Large intestine (tissue), 3 donors: ENCODE measurements at regions not wholly inside any gene's neighbourhood (a gene's known extent, or its start where the extent isn't known, plus 50 kb on each side); places are given as distances from the start of the nearest gene placed in this dataset.

Source experiments
- DNase-seq, 2 donors: peaks; one replicate each; pipeline versions ENCODE4 v3.0.0 to v3.0.0-alpha.2; 2013
- H3K27ac ChIP-seq: one replicate; pipeline ENCODE4 v1.5.1; 2013; ENCODE audit warnings: low read length
- H3K27me3 ChIP-seq: 2 replicates; pipeline ENCODE4 v1.6.1; 2013; ENCODE audit warnings: low read length; ENCODE audit not compliant: control insufficient read depth, insufficient read depth
- H3K36me3 ChIP-seq: 2 replicates; pipeline ENCODE4 v1.6.1; 2013; ENCODE audit warnings: low read length; ENCODE audit not compliant: control insufficient read depth, insufficient read depth
- H3K4me1 ChIP-seq: one replicate; pipeline ENCODE4 v1.6.1; 2013; ENCODE audit warnings: low read length; ENCODE audit not compliant: control insufficient read depth, insufficient read depth
- H3K4me3 ChIP-seq: one replicate; pipeline ENCODE4 v1.5.1; 2013; ENCODE audit warnings: low read length
- H3K9me3 ChIP-seq: one replicate; pipeline ENCODE4 v1.6.1; 2013; ENCODE audit warnings: mild to moderate bottlenecking, low read depth, low read length, moderate library complexity; ENCODE audit not compliant: control insufficient read depth
- WGBS: methylation state at CpG from one replicate; pipeline ENCODE4 v1.1.5; 2013; ENCODE audit warnings: low lambda C conversion rate; ENCODE audit not compliant: insufficient coverage; 5-methylcytosine and 5-hydroxymethylcytosine counted together

GRCh38 chr6:26159357-26160273 lies 72.4 kb downstream of the HFE start:
- WGBS, result 0% methylated on average over 4 of the region's 13 CpGs
- peaks cover 4% of the 10 kb centered on the region for H3K4me1 ChIP-seq
- H3K27ac ChIP-seq, result peak overlapping the region; percentile 87
- H3K36me3 ChIP-seq, result peaks cover 11% of the 10 kb centered on the region
- H3K27me3 ChIP-seq, result no peaks in the 10 kb centered on the region
- peak overlapping the region; percentile 60 for H3K4me3 ChIP-seq
- no peaks in the 10 kb centered on the region for H3K9me3 ChIP-seq
- peak; percentile 19 to 65 for DNase-seq

DNA sequence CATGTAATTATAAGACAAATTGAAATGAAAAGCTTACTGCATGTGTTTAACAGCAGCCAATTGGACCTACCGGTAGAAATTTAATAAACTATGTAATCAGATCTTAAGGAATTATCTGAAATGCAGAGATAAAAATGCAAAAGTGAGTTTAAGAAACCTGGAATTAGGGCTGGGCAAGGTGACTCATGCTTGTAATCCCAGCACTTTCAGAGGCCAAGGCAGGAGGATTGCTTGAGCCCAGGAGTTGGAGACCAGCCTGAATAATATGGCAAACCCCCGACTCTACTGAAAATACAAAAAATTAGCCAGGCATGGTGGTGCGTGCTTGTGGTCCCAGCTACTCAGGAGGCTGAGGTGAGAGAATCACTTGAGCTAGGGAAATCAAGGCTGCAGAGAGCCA lies 74.1 kb downstream of the HFE start:
- Histone ChIP-seq H3K9me3 (no peaks in the 10 kb centered on the region), H3K36me3 (peaks cover 20% of the 10 kb centered on the region), H3K4me1 (peaks cover 4% of the 10 kb centered on the region), H3K4me3 (no peak overlapping the region), H3K27ac (no peak overlapping the region), H3K27me3 (no peaks in the 10 kb centered on the region)
- no peak for DNase-seq
- WGBS, result 71% methylated on average over 1 of the region's 3 CpGs

- no peaks in the 10 kb centered on the region for H3K27me3 ChIP-seq
- H3K4me1 ChIP-seq, result peaks cover 4% of the 10 kb centered on the region
- WGBS, result 100% methylated on average over 1 of the region's 7 CpGs
- peaks cover 20% of the 10 kb centered on the region for H3K36me3 ChIP-seq
- no peak overlapping the region for H3K27ac ChIP-seq
- H3K9me3 ChIP-seq, result no peaks in the 10 kb centered on the region
- H3K4me3 ChIP-seq, result no peak overlapping the region
- no peak for DNase-seq
Measured at GRCh38 chr6:26162399-26162798, 75.2 kb downstream of the HFE start.

GRCh38 chr6:26163427-26164119 lies 76.3 kb downstream of the HFE start:
- H3K4me3 ChIP-seq, result no peak overlapping the region
- no peak overlapping the region for H3K27ac ChIP-seq
- DNase-seq, result peak; percentile 16 to 41
- peaks cover 4% of the 10 kb centered on the region for H3K4me1 ChIP-seq
- H3K27me3 ChIP-seq, result no peaks in the 10 kb centered on the region
- H3K9me3 ChIP-seq, result no peaks in the 10 kb centered on the region
- no CpG with 5 or more reads among the region's 11 CpGs for WGBS
- peaks cover 20% of the 10 kb centered on the region for H3K36me3 ChIP-seq

DNA sequence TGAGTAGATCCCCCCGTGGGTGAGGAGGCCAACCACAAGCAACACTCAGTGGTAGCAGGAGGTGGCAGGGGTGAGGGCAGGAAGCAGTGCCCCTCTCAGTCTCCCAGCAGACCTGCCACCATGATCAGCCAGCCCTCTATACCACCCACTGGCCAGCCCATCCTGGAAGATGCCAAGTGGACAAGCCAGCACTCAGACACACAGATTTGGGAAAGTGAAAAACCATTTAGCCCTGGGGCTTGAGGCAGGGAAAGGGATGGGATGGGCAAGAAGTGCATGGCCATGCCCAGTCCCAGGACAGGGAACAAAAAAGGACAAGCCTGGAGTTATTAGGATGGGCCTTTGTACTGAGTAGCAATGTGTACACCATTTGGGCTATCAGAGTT lies 76.9 kb downstream of the HFE start:
- H3K4me3 ChIP-seq, result no peak overlapping the region
- H3K9me3 ChIP-seq, result no peaks in the 10 kb centered on the region
- no peak overlapping the region for H3K27ac ChIP-seq
- peaks cover 20% of the 10 kb centered on the region for H3K36me3 ChIP-seq
- DNase-seq, result no peak
- no CpG with 5 or more reads among the region's 1 CpG for WGBS
- H3K27me3 ChIP-seq, result no peaks in the 10 kb centered on the region
- peaks cover 4% of the 10 kb centered on the region for H3K4me1 ChIP-seq

DNA sequence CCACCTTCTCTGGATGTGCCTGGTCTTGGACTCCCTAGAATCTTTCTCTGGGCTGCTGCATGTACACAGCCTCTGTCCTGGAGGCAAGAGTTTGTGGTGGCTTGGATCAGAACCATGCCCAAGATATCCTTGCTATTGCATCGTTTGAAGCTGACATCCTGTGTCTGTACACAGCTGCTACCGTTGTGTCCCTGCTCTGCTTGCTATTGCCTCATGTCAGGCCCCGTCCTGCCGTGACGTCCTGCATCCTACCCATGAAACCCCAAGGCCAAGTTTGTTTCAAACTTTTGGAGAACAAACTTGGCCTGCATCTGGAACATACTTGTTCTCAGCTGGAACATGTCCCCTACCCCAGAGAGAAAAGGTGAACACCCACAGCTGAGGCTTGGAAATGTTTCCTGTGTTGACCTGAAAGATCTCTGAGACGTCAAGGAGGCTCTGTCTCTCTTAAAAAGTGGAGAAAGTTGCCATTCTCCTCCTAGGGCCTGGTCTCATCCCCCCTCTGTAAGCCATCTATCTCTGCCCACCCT lies 78.1 kb downstream of the HFE start:
- Histone ChIP-seq H3K27ac (no peak overlapping the region), H3K9me3 (no peaks in the 10 kb centered on the region), H3K4me1 (no peaks in the 10 kb centered on the region), H3K36me3 (peaks cover 20% of the 10 kb centered on the region), H3K27me3 (no peaks in the 10 kb centered on the region), H3K4me3 (no peak overlapping the region)
- DNase-seq, result no peak
- WGBS, result no CpG with 5 or more reads among the region's 6 CpGs

DNA sequence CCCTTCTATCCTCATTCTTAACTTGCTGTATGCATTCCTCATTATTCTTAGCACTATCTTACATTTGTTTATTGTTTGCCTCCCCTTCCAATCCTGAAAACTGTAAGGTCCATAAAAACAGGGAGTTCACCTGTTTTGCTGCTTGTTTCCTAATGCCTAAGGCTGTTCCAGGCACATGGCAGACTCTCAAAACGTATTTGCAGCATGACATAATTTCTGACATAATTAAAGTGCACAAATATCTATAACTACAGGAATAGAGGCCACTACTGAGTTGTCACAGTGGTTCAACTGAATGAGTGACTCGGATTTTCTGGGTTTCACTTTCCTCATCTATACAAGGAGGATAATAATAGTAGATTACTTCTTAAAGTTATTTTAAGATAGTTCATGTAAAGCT lies 83.0 kb downstream of the HFE start:
- H3K4me3 ChIP-seq, result no peak overlapping the region
- peaks cover 5% of the 10 kb centered on the region for H3K36me3 ChIP-seq
- H3K9me3 ChIP-seq, result no peaks in the 10 kb centered on the region
- no peaks in the 10 kb centered on the region for H3K4me1 ChIP-seq
- H3K27me3 ChIP-seq, result no peaks in the 10 kb centered on the region
- WGBS, result 80% methylated on average over 1 of the region's 2 CpGs
- DNase-seq, result no peak
- H3K27ac ChIP-seq, result no peak overlapping the region

DNA sequence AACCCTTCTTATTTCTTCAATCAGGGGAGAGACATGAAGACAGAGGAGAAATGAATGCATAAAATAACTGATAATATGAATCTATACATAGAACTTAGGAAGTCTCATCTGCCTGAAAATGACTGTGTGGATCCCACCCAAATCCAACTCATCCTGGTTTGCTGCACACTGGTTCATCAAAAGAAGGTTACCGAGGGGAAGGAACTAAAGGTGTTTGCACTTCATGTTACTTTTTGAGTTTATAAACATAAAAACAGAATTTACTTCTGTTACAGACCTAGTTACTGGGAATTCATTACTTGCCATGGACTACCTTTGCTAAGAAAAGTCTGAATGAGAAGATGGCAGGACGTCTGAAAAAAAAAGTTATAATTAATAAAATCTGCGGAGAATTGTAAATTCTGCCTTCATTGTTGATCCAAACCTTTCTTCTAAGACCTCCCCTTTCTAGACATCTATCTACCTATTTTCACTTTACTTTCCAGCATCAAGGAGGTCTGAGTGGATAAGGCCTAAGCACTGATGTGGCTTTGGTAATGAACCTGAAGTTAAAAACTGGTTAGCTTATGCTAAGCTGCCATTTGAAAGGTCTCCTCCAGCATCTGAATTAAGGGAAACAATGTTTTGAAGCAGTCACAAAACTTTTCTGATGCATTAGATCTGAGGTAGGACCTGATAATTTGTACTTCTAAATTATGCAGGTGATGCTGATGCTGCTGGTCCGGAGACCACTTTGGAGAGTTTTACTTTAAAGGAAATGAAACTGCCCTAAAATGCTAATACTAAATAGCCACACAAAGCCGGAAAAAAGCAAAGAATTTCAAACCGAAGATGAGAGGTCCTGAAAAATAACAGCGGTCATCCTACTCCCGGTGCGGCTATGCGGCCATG lies 84.0 kb downstream of the HFE start:
- H3K4me3 ChIP-seq, result peak overlapping the region; percentile 84
- 50% methylated on average over 2 of the region's 10 CpGs for WGBS
- H3K27me3 ChIP-seq, result no peaks in the 10 kb centered on the region
- H3K4me1 ChIP-seq, result no peaks in the 10 kb centered on the region
- peak overlapping the region; percentile 98 for H3K27ac ChIP-seq
- no peaks in the 10 kb centered on the region for H3K36me3 ChIP-seq
- H3K9me3 ChIP-seq, result no peaks in the 10 kb centered on the region
- no peak for DNase-seq

DNA sequence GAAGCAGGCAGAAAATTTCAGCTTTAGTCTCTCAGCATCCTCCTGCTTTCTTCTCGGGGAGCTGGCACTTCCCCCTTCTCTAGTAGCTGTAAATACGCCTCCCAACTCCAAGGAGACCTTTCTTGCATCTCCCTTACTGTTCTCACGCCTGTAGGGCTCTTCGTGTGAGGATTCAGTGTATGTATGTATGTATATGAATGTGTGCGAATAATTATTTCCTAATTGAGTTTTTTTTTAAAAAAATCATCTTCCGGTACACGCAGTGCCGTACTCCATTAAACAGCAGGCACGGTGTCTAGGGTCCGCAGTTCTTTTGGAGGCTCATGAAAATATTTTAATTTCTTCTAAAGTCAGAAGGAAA lies 85.4 kb downstream of the HFE start:
- WGBS, result 48% methylated on average over 4 of the region's 10 CpGs
- Histone ChIP-seq H3K36me3 (no peaks in the 10 kb centered on the region), H3K4me3 (peak overlapping the region; percentile 84), H3K27ac (peak overlapping the region; percentile 98), H3K27me3 (no peaks in the 10 kb centered on the region), H3K4me1 (no peaks in the 10 kb centered on the region), H3K9me3 (no peaks in the 10 kb centered on the region)
- peak; percentile 23 to 79 for DNase-seq

DNA sequence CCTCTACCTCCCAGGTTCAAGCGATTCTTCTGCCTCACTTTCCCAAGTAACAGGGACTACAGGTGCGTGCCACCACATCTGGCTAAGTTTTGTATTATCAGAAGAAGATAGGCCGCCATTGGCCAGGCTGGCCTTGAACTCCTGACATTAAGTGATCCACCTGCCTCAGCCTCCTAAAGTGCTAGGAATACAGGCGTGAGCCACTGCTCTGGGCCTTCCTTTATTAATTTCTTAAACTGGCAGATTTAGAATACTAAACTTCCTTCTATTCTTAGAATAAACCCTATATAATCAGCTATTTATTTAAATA lies 86.6 kb downstream of the HFE start:
- Histone ChIP-seq H3K9me3 (no peaks in the 10 kb centered on the region), H3K27ac (no peak overlapping the region), H3K27me3 (no peaks in the 10 kb centered on the region), H3K4me1 (no peaks in the 10 kb centered on the region), H3K36me3 (no peaks in the 10 kb centered on the region), H3K4me3 (no peak overlapping the region)
- no CpG with 5 or more reads among the region's 4 CpGs for WGBS
- DNase-seq, result no peak
